Hepatocyte (in vitro differentiated cells): ENCODE measurements at regions not wholly inside any gene's neighbourhood (a gene's known extent, or its start where the extent isn't known, plus 50 kb on each side); places are given as distances from the start of the nearest gene placed in this dataset.

Experiments
- DNase-seq: peaks from one replicate; pipeline ENCODE4 v3.0.0-alpha.2; 2016; ENCODE audit warnings: low spot score
- H2AFZ ChIP-seq: fragments of 200-600 bp; sonication (generic); 2 replicates; pipeline ENCODE4 v1.6.0; 2016; ENCODE audit warnings: antibody characterized with exemption, mild to moderate bottlenecking
- H3K27ac ChIP-seq: fragments of 200-600 bp; sonication (generic); 2 replicates; pipeline ENCODE4 v1.5.1; 2016; ENCODE audit warnings: mild to moderate bottlenecking
- H3K27me3 ChIP-seq: fragments of 200-600 bp; sonication (generic); 2 replicates; pipeline ENCODE4 v1.6.1; 2016
- H3K36me3 ChIP-seq: fragments of 200-600 bp; sonication (generic); replicated peaks from 2 replicates; pipeline ENCODE4 v1.5.1; 2016; ENCODE audit warnings: low read depth; ENCODE audit not compliant: insufficient read depth
- H3K4me1 ChIP-seq: fragments of 200-600 bp; sonication (generic); 2 replicates; pipeline ENCODE4 v1.5.1; 2016; ENCODE audit warnings: mild to moderate bottlenecking, moderate library complexity; ENCODE audit not compliant: insufficient read depth
- H3K4me2 ChIP-seq: fragments of 200-600 bp; sonication (generic); 2 replicates; pipeline ENCODE4 v1.6.0; 2016
- H3K4me3 ChIP-seq: fragments of 200-600 bp; sonication (generic); 2 replicates; pipeline ENCODE4 v1.5.1; 2016; ENCODE audit warnings: mild to moderate bottlenecking
- H3K79me2 ChIP-seq: fragments of 200-600 bp; sonication (generic); 2 replicates; pipeline ENCODE4 v1.6.0; 2017; ENCODE audit warnings: mild to moderate bottlenecking
- H3K9me2 ChIP-seq: fragments of 200-600 bp; sonication (generic); replicated peaks from 2 replicates; pipeline ENCODE4 v1.6.0; 2017; ENCODE audit warnings: mild to moderate bottlenecking; ENCODE audit not compliant: insufficient read depth
- H3K9me3 ChIP-seq: fragments of 200-600 bp; sonication (generic); 2 replicates; pipeline ENCODE4 v1.5.1; 2016; ENCODE audit warnings: low read depth, mild to moderate bottlenecking
- H4K20me1 ChIP-seq: fragments of 200-600 bp; sonication (generic); 2 replicates; pipeline ENCODE4 v1.6.0; 2016; ENCODE audit warnings: mild to moderate bottlenecking; ENCODE audit not compliant: insufficient read depth, poor library complexity, severe bottlenecking
- EZH2 ChIP-seq: fragments of 200-600 bp; sonication (generic); IDR thresholded peaks from 2 replicates; pipeline ENCODE4 v1.6.1; 2016; ENCODE audit warnings: antibody characterized with exemption, mild to moderate bottlenecking, borderline replicate concordance
- EZH2phosphoT487 ChIP-seq: fragments of 200-600 bp; sonication (generic); IDR thresholded peaks from one replicate; pipeline ENCODE4 v1.6.1; 2018; ENCODE audit warnings: antibody characterized with exemption, mild to moderate bottlenecking, low read depth, moderate library complexity; ENCODE audit not compliant: unreplicated experiment, severe bottlenecking
- WGBS: methylation state at CpG from one replicate; pipeline ENCODE4 v1.1.6; 2016; ENCODE audit warnings: low lambda C conversion rate; ENCODE audit errors: missing lambda C conversion rate; 5-methylcytosine and 5-hydroxymethylcytosine counted together
- TF ChIP-seq, protein P1 (sequence below): fragments of 200-600 bp; sonication (generic); IDR thresholded peaks from 2 replicates; pipeline ENCODE4 v1.5.1; 2016; ENCODE audit warnings: antibody characterized with exemption, mild to moderate bottlenecking; ENCODE audit not compliant: poor library complexity

- Histone ChIP-seq H3K4me2 (peak overlapping the region; percentile 80), H2AFZ (no peak overlapping the region), H3K9me2 (no peaks in the 10 kb centered on the region), H3K79me2 (peaks cover 16% of the 10 kb centered on the region), H3K4me1 (peaks cover 34% of the 10 kb centered on the region), H3K9me3 (no peaks in the 10 kb centered on the region), H3K4me3 (no peak overlapping the region), H3K27me3 (no peaks in the 10 kb centered on the region), H3K27ac (peak overlapping the region; percentile 98), H3K36me3 (no peaks in the 10 kb centered on the region), H4K20me1 (no peaks in the 10 kb centered on the region)
- 75% methylated on average over 12 of the region's 12 CpGs for WGBS
- no peak for DNase-seq
- TF ChIP-seq EZH2 (no peak), EZH2phosphoT487 (no peak)
- TF ChIP-seq, protein P1, sequence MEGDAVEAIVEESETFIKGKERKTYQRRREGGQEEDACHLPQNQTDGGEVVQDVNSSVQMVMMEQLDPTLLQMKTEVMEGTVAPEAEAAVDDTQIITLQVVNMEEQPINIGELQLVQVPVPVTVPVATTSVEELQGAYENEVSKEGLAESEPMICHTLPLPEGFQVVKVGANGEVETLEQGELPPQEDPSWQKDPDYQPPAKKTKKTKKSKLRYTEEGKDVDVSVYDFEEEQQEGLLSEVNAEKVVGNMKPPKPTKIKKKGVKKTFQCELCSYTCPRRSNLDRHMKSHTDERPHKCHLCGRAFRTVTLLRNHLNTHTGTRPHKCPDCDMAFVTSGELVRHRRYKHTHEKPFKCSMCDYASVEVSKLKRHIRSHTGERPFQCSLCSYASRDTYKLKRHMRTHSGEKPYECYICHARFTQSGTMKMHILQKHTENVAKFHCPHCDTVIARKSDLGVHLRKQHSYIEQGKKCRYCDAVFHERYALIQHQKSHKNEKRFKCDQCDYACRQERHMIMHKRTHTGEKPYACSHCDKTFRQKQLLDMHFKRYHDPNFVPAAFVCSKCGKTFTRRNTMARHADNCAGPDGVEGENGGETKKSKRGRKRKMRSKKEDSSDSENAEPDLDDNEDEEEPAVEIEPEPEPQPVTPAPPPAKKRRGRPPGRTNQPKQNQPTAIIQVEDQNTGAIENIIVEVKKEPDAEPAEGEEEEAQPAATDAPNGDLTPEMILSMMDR, result no peak
Measured at GRCh38 chr15:92812271-92812670, 87.9 kb upstream of the CHD2 start.

DNA sequence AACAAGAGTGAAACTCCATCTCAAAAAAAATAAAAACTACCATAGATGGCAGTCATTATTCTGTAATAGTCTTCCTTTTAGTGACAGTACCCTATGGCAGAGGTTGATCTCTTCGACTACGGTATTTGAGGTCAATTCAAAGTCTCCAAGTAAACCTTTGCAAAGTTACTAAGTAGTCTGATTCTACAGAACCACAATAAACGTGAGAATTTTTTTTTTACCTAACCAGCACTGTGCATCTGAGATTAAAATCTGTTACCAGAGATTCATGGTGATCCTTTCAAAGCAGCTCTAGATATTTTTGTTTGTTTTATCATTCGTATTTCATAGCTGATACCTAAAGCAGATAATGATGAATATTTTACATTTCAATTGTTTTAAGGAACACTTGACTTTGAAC is 86.6 kb upstream of the CHD2 start:
- no peak overlapping the region for H3K27ac ChIP-seq
- WGBS, result 86% methylated on average over 4 of the region's 4 CpGs
- H3K79me2 ChIP-seq, result peaks cover 8% of the 10 kb centered on the region
- no peaks in the 10 kb centered on the region for H4K20me1 ChIP-seq
- no peak overlapping the region for H3K4me3 ChIP-seq
- no peaks in the 10 kb centered on the region for H3K9me2 ChIP-seq
- no peak overlapping the region for H2AFZ ChIP-seq
- H3K4me1 ChIP-seq, result peaks cover 40% of the 10 kb centered on the region
- H3K27me3 ChIP-seq, result no peaks in the 10 kb centered on the region
- DNase-seq, result no peak
- H3K4me2 ChIP-seq, result no peak overlapping the region
- TF ChIP-seq EZH2phosphoT487 (no peak), EZH2 (no peak)
- TF ChIP-seq, protein P1, result no peak
- H3K9me3 ChIP-seq, result no peaks in the 10 kb centered on the region
- H3K36me3 ChIP-seq, result no peaks in the 10 kb centered on the region

GRCh38 chr15:92817339-92817886 is 82.7 kb upstream of the CHD2 start:
- H2AFZ ChIP-seq, result peak overlapping the region; percentile 62
- peak overlapping the region; percentile 74 for H3K27ac ChIP-seq
- DNase-seq, result no peak
- H3K9me2 ChIP-seq, result no peaks in the 10 kb centered on the region
- peaks cover 40% of the 10 kb centered on the region for H3K4me1 ChIP-seq
- H3K79me2 ChIP-seq, result peaks cover 4% of the 10 kb centered on the region
- peak overlapping the region; percentile 64 for H3K4me2 ChIP-seq
- TF ChIP-seq EZH2 (no peak), EZH2phosphoT487 (no peak)
- TF ChIP-seq, protein P1, result no peak
- no peaks in the 10 kb centered on the region for H4K20me1 ChIP-seq
- H3K36me3 ChIP-seq, result no peaks in the 10 kb centered on the region
- WGBS, result 50% methylated on average over 7 of the region's 7 CpGs
- H3K27me3 ChIP-seq, result no peaks in the 10 kb centered on the region
- no peak overlapping the region for H3K4me3 ChIP-seq
- H3K9me3 ChIP-seq, result no peaks in the 10 kb centered on the region
